K562 (cell line): ENCODE measurements at regions not wholly inside any gene's neighbourhood (a gene's known extent, or its start where the extent isn't known, plus 50 kb on each side); places are given as distances from the start of the nearest gene placed in this dataset.

Experiments
- ATAC-seq: fragments of 200-7000 bp; cut with Tn5 transposase; 3 replicates; pipeline ENCODE4 v1.9.1; 2020; ENCODE audit warnings: moderate library complexity
- BruUV-seq: library from RNA; stranded (reverse); fragments of 400-500 nt; replicated peaks from 2 replicates; lab custom pipeline; 2021; lab: Mats Ljungman, UMichigan
- CTCF ChIA-PET: fragments of 300-600 bp; formaldehyde crosslinking; extraction: SDS; loops from one replicate; lab custom pipeline; 2021; ENCODE audit warnings: low intra/inter-chr PET ratio; lab: Yijun Ruan, JAX
- POLR2A ChIA-PET: fragments of 300-600, 350-650 bp; sonication (Branson Sonifier 250); formaldehyde crosslinking; extraction: SDS; loops from one replicate; lab custom pipeline; 2021; ENCODE audit warnings: antibody characterized with exemption, inconsistent platforms; lab: Yijun Ruan, JAX
- DNase-seq, 4 experiments: peaks; one replicate each; pipeline versions ENCODE4 v3.0.0 to v3.0.0-alpha.2; 2011 to 2018; ENCODE audit warnings: low spot score in 3 of 4, mixed read lengths in 3 of 4; ENCODE audit errors: extremely low read depth in 1 of 4
- FAIRE-seq: peaks from 2 replicates; lab custom pipeline; 2011; peaks lifted over from hg19 to GRCh38; lab: Jason Lieb, UNC
- H2AFZ ChIP-seq: 2 replicates; pipeline ENCODE4 v1.6.0; 2011; ENCODE audit warnings: low read depth, low read length, control low read depth, inconsistent platforms
- H3K27ac ChIP-seq: fragments of 200-600 bp; 3 replicates; pipeline ENCODE4 v1.8.0; 2011; ENCODE audit warnings: low read depth, mild to moderate bottlenecking, control low read depth, inconsistent platforms, low read length, moderate library complexity, mixed read lengths; ENCODE audit errors: extremely low read depth
- H3K27me3 ChIP-seq, 2 experiments: fragments of 300-600 bp in 1 of 2; 2 replicates in 1 of 2; 3 replicates in 1 of 2; pipeline versions ENCODE4 v1.6.0 to v1.8.0; 2011; ENCODE audit warnings: inconsistent platforms in 2 of 2, low read length in 2 of 2, mild to moderate bottlenecking in 1 of 2, mixed read lengths in 1 of 2, moderate library complexity in 1 of 2; ENCODE audit not compliant: control insufficient read depth in 2 of 2, insufficient read depth in 2 of 2
- H3K36me3 ChIP-seq: fragments of 300-600 bp; 3 replicates; pipeline ENCODE4 v1.8.0; 2011; ENCODE audit warnings: mild to moderate bottlenecking, low read length, inconsistent platforms; ENCODE audit not compliant: control insufficient read depth, insufficient read depth
- H3K4me1 ChIP-seq, 2 experiments: fragments of 200-600 bp in 1 of 2; replicated peaks in 1 of 2; 2 replicates in 1 of 2; 3 replicates in 1 of 2; pipeline versions ENCODE4 v1.5.1 to v1.8.0; 2011; ENCODE audit warnings: inconsistent platforms in 2 of 2, low read length in 2 of 2, mild to moderate bottlenecking in 1 of 2, mixed read lengths in 1 of 2, moderate library complexity in 1 of 2; ENCODE audit not compliant: control insufficient read depth in 2 of 2, insufficient read depth in 2 of 2
- H3K4me2 ChIP-seq: 2 replicates; pipeline ENCODE4 v1.6.1; 2011; ENCODE audit warnings: low read length, control low read depth, inconsistent platforms, mixed read lengths; ENCODE audit not compliant: insufficient read depth
- H3K4me3 ChIP-seq: fragments of 200-600 bp; sonication (generic), shearing (Covaris generic); 2 replicates; pipeline ENCODE4 v1.5.1; 2016; ENCODE audit warnings: control low read depth, inconsistent platforms
- H3K79me2 ChIP-seq: fragments of 200-600 bp; 3 replicates; pipeline ENCODE4 v1.8.0; 2011; ENCODE audit warnings: low read length, inconsistent platforms; ENCODE audit not compliant: control insufficient read depth, insufficient read depth
- H3K9ac ChIP-seq, 2 experiments: 2 replicates each; pipeline versions ENCODE4 v1.6.0 to v1.6.1; 2011; ENCODE audit warnings: low read depth in 2 of 2, low read length in 2 of 2, control low read depth in 1 of 2, inconsistent platforms in 1 of 2, mild to moderate bottlenecking in 1 of 2, mixed read lengths in 1 of 2; ENCODE audit not compliant: insufficient read depth in 1 of 2
- H3K9me1 ChIP-seq: one replicate; pipeline ENCODE4 v1.6.0; 2011; ENCODE audit warnings: inconsistent platforms, mild to moderate bottlenecking, low read length, moderate library complexity; ENCODE audit not compliant: control insufficient read depth, insufficient read depth
- H3K9me3 ChIP-seq: replicated peaks from 2 replicates; pipeline ENCODE4 v1.5.1; 2011; ENCODE audit warnings: low read depth, low read length, inconsistent platforms; ENCODE audit not compliant: control insufficient read depth, insufficient read depth
- H4K20me1 ChIP-seq: replicated peaks from 2 replicates; pipeline ENCODE4 v1.6.1; 2011; ENCODE audit warnings: low read length, inconsistent platforms, mixed read lengths; ENCODE audit not compliant: control insufficient read depth, insufficient read depth
- ARNT ChIP-seq, 2 experiments: fragments of 450-650 bp; IDR thresholded peaks; 2 replicates each; pipeline ENCODE4 v1.6.1; 2016; ENCODE audit warnings: mild to moderate bottlenecking in 1 of 2
- BACH1 ChIP-seq: fragments of 200-800 bp; sonication (Bioruptor generic); IDR thresholded peaks from 2 replicates; pipeline ENCODE4 v1.6.1; 2016; ENCODE audit warnings: missing genetic modification characterization, missing compliant biosample characterization
- DIDO1 ChIP-seq: fragments of 450-650 bp; IDR thresholded peaks from 2 replicates; pipeline ENCODE4 v1.6.1; 2016; ENCODE audit warnings: low read depth, missing biosample characterization, missing genetic modification characterization
- HES1 ChIP-seq: fragments of 450-650 bp; IDR thresholded peaks from 2 replicates; pipeline ENCODE4 v1.6.1; 2016; ENCODE audit warnings: low read depth, mild to moderate bottlenecking, moderate library complexity
- HINFP ChIP-seq: fragments of 450-650 bp; conservative IDR thresholded peaks from 2 replicates; pipeline ENCODE4 v1.6.1; 2016; ENCODE audit warnings: missing genetic modification characterization, low read depth, mild to moderate bottlenecking, control low read depth, missing compliant biosample characterization
- HIVEP1 ChIP-seq: fragments of 250-450 bp; sonication (Bioruptor Pico); IDR thresholded peaks from 2 replicates; pipeline ENCODE4 v1.4.0; 2020; ENCODE audit warnings: mild to moderate bottlenecking
- KAT2B ChIP-seq: IDR thresholded peaks from one replicate; pipeline ENCODE4 v1.6.1; 2012; ENCODE audit warnings: low read depth, mild to moderate bottlenecking, control low read depth, inconsistent platforms, low read length, moderate library complexity
- NONO ChIP-seq, 2 experiments: fragments of 200-400 bp in 1 of 2; fragments of 450-650 bp in 1 of 2; formaldehyde crosslinking in 1 of 2; IDR thresholded peaks; 2 replicates each; pipeline ENCODE4 v1.6.1; 2017; ENCODE audit warnings: low read depth in 2 of 2, mild to moderate bottlenecking in 2 of 2, moderate library complexity in 2 of 2, low read length in 1 of 2
- PCBP1 ChIP-seq: fragments of 200-400 bp; formaldehyde crosslinking; IDR thresholded peaks from 2 replicates; pipeline ENCODE4 v1.6.1; 2018; ENCODE audit warnings: mild to moderate bottlenecking, low read depth, low read length; ENCODE audit not compliant: poor library complexity, severe bottlenecking
- PYGO2 ChIP-seq: fragments of 450-650 bp; IDR thresholded peaks from 2 replicates; pipeline ENCODE4 v1.6.1; 2016; ENCODE audit warnings: mild to moderate bottlenecking, missing genetic modification characterization, moderate library complexity, missing compliant biosample characterization
- RBM22 ChIP-seq: fragments of 200-400 bp; formaldehyde crosslinking; IDR thresholded peaks from 2 replicates; pipeline ENCODE4 v1.6.1; 2018; ENCODE audit warnings: low read length, low read depth; ENCODE audit not compliant: poor library complexity, severe bottlenecking
- TGIF2 ChIP-seq: sonication (generic); formaldehyde crosslinking; IDR thresholded peaks from 2 replicates; pipeline ENCODE4 v1.8.1; 2022; ENCODE audit warnings: mild to moderate bottlenecking, missing genetic modification reagents, moderate library complexity
- ZFP1 ChIP-seq: fragments of 450-650 bp; formaldehyde crosslinking; IDR thresholded peaks from 2 replicates; pipeline ENCODE4 v1.4.0; 2020; ENCODE audit warnings: mild to moderate bottlenecking, mixed read lengths
- ZNF212 ChIP-seq: fragments of 450-650 bp; formaldehyde crosslinking; IDR thresholded peaks from 2 replicates; pipeline ENCODE4 v1.4.0; 2020; ENCODE audit warnings: mild to moderate bottlenecking
- ZNF609 ChIP-seq: sonication (generic); formaldehyde crosslinking; IDR thresholded peaks from 2 replicates; pipeline ENCODE4 v1.8.1; 2023; ENCODE audit warnings: missing genetic modification reagents, mild to moderate bottlenecking, borderline replicate concordance
- WGBS: fragments of 100-300 bp; shearing (Covaris generic); methylation state at CpG from one replicate; pipeline ENCODE4 v1.1.6; 2016; ENCODE audit warnings: low coverage, mixed read lengths; ENCODE audit not compliant: insufficient coverage; ENCODE audit errors: missing lambda C conversion rate; 5-methylcytosine and 5-hydroxymethylcytosine counted together
- in situ Hi-C: fragments of 300-500 bp; cut with MboI; formaldehyde crosslinking; loops from 4 replicates; pipeline ENCODE4 v1.15.0; 2018; ENCODE audit warnings: inconsistent platforms, mixed read lengths
- intact Hi-C: fragments of 100-400 bp; cut with micrococcal nuclease; formaldehyde crosslinking; loops from 2 replicates; pipeline ENCODE4 v1.14.2; 2022

GRCh38 chr5:167967494-167968177 lies 323.8 kb upstream of the WWC1 start (continued):
- TF ChIP-seq BACH1 (tag) (no peak), HIVEP1 (no peak), HINFP (tag) (no peak), ZNF212 (CRISPR knock-in tag) (no peak)

GRCh38 chr5:167968837-167969236 lies 322.6 kb upstream of the WWC1 start:
- ChIA-PET POLR2A (no interaction called here), CTCF (no interaction called here)
- Histone ChIP-seq H3K9ac (no peak overlapping the region), H3K27me3 (no peaks in the 10 kb centered on the region), H3K36me3 (no peaks in the 10 kb centered on the region), H3K27ac (no peak overlapping the region), H4K20me1 (no peaks in the 10 kb centered on the region), H3K4me3 (no peak overlapping the region), H2AFZ (no peak overlapping the region), H3K9me3 (no peaks in the 10 kb centered on the region), H3K79me2 (no peaks in the 10 kb centered on the region), H3K4me1 (no peaks in the 10 kb centered on the region), H3K4me2 (no peak overlapping the region), H3K9me1 (no peaks in the 10 kb centered on the region)
- BruUV-seq = no TSS peak
- FAIRE-seq = no peak
- in situ Hi-C loops (no loop called here), intact Hi-C loops (no loop called here)
- 0% methylated on average over 4 of the region's 4 CpGs for WGBS
- no peak for DNase-seq
- no peak for ATAC-seq
- no peak for TF ChIP-seq DIDO1 (tag)
- no peak for TF ChIP-seq KAT2B
- no peak for TF ChIP-seq RBM22
- TF ChIP-seq ARNT (IDR thresholded peaks at IDR 0.05) = no peak
- no peak for TF ChIP-seq PCBP1
- TF ChIP-seq ZFP1 (CRISPR knock-in tag) = no peak
- TF ChIP-seq HES1 = no peak
- TF ChIP-seq NONO (IDR thresholded peaks at IDR 0.05; ENCODE audit: low read depth in 2 of 2, low read length in 1 of 2) = no peak
- no peak for TF ChIP-seq PYGO2
- TF ChIP-seq ZNF609 (CRISPR knock-in tag) = no peak
- TF ChIP-seq TGIF2 (CRISPR knock-in tag) = no peak
